ENCODE measurements at regions not wholly inside any gene's neighbourhood (a gene's known extent, or its start where the extent isn't known, plus 50 kb on each side); places are given as distances from the start of the nearest gene placed in this dataset.

- ChIA-PET CTCF (no interaction called here), POLR2A (no interaction called here)
- no peaks in the 10 kb centered on the region for H3K27me3 ChIP-seq (ENCODE audit: control insufficient read depth, insufficient read depth, low read length)
- no peaks in the 10 kb centered on the region for H3K36me3 ChIP-seq (ENCODE audit: control insufficient read depth, insufficient read depth, low read length)
- H3K4me3 ChIP-seq (ENCODE audit: low read depth, low read length): no peak overlapping the region
- no peak for DNase-seq (ENCODE audit: low read depth)
- TF ChIP-seq CTCF (IDR thresholded peaks at IDR 0.05; ENCODE audit: insufficient read depth, low read depth, low read length): no peak
These were observed 1374.2 kb downstream of the FAM181B start for GRCh38 chr11:81359476-81359875.

- ChIA-PET CTCF (interaction anchor here (0.6 kb wide), 1 partner anchor 121 kb away, joined by 3 read pairs; no protein-coding TSS in a partner anchor), POLR2A (no interaction called here)
- Histone ChIP-seq H3K36me3 (ENCODE audit: control insufficient read depth, insufficient read depth, low read length) (no peaks in the 10 kb centered on the region), H3K4me3 (ENCODE audit: low read depth, low read length) (no peak overlapping the region), H3K27me3 (ENCODE audit: control insufficient read depth, insufficient read depth, low read length) (no peaks in the 10 kb centered on the region)
- TF ChIP-seq CTCF (IDR thresholded peaks at IDR 0.05; ENCODE audit: insufficient read depth, low read depth, low read length): no peak
- no peak for DNase-seq (ENCODE audit: low read depth)
These were observed 1388.1 kb downstream of the FAM181B start for GRCh38 chr11:81345609-81346008.

- no peak for TF ChIP-seq CTCF (IDR thresholded peaks at IDR 0.05; ENCODE audit: insufficient read depth, low read depth, low read length)
- Histone ChIP-seq H3K27me3 (ENCODE audit: control insufficient read depth, insufficient read depth, low read length) (no peaks in the 10 kb centered on the region), H3K36me3 (ENCODE audit: control insufficient read depth, insufficient read depth, low read length) (no peaks in the 10 kb centered on the region), H3K4me3 (ENCODE audit: low read depth, low read length) (no peak overlapping the region)
- CTCF ChIA-PET: no interaction called here
- no peak for DNase-seq (ENCODE audit: low read depth)
- POLR2A ChIA-PET: no interaction called here
These were observed 1390.7 kb downstream of the FAM181B start for GRCh38 chr11:81342966-81343365.

- DNase-seq (ENCODE audit: low read depth): no peak
- no peaks in the 10 kb centered on the region for H3K36me3 ChIP-seq (ENCODE audit: control insufficient read depth, insufficient read depth, low read length)
- ChIA-PET POLR2A (no interaction called here), CTCF (no interaction called here)
- no peak overlapping the region for H3K4me3 ChIP-seq (ENCODE audit: low read depth, low read length)
- TF ChIP-seq CTCF (IDR thresholded peaks at IDR 0.05; ENCODE audit: insufficient read depth, low read depth, low read length): no peak
- H3K27me3 ChIP-seq (ENCODE audit: control insufficient read depth, insufficient read depth, low read length): no peaks in the 10 kb centered on the region
These were observed 1393.4 kb downstream of the FAM181B start for GRCh38 chr11:81340225-81340624.

- no peaks in the 10 kb centered on the region for H3K27me3 ChIP-seq (ENCODE audit: control insufficient read depth, insufficient read depth, low read length)
- POLR2A ChIA-PET: no interaction called here
- CTCF ChIA-PET: no interaction called here
- no peak overlapping the region for H3K4me3 ChIP-seq (ENCODE audit: low read depth, low read length)
- TF ChIP-seq CTCF (IDR thresholded peaks at IDR 0.05; ENCODE audit: insufficient read depth, low read depth, low read length): no peak
- no peaks in the 10 kb centered on the region for H3K36me3 ChIP-seq (ENCODE audit: control insufficient read depth, insufficient read depth, low read length)
- DNase-seq (ENCODE audit: low read depth): no peak
These were observed 1394.1 kb downstream of the FAM181B start for GRCh38 chr11:81339521-81339920.
